Erythroblast (primary cell): ENCODE measurements at regions not wholly inside any gene's neighbourhood (a gene's known extent, or its start where the extent isn't known, plus 50 kb on each side); places are given as distances from the start of the nearest gene placed in this dataset.

Experiments
- GATA1 ChIP-seq: IDR thresholded peaks from 2 replicates; pipeline ENCODE4 v1.6.1; 2011; ENCODE audit warnings: low read depth, mild to moderate bottlenecking, control low read depth, low read length, moderate library complexity
- POLR2A ChIP-seq: IDR thresholded peaks from 2 replicates; pipeline ENCODE4 v1.6.1; 2011; ENCODE audit warnings: mild to moderate bottlenecking, low read length

GRCh38 chr3:147760085-147760484 is 350.9 kb downstream of the ZIC1 start:
- no peak for TF ChIP-seq POLR2A
- no peak for TF ChIP-seq GATA1
